MM.1S (cell line): ENCODE measurements at regions not wholly inside any gene's neighbourhood (a gene's known extent, or its start where the extent isn't known, plus 50 kb on each side); places are given as distances from the start of the nearest gene placed in this dataset.

Experiments
- EZH2 ChIP-seq: fragments of 300-600 bp; sonication (generic); optimal IDR thresholded peaks from 2 replicates; pipeline ENCODE3; 2017; ENCODE audit warnings: low read depth, mild to moderate bottlenecking, antibody characterized with exemption, low read length, mixed read lengths
- EZH2phosphoT487 ChIP-seq: fragments of 300-600 bp; sonication (generic); IDR thresholded peaks from 2 replicates; pipeline ENCODE4 v1.6.1; 2018; ENCODE audit warnings: antibody characterized with exemption, low read length
- TF ChIP-seq, protein P1 (sequence below): fragments of 300-600 bp; sonication (generic); IDR thresholded peaks from 2 replicates; pipeline ENCODE4 v1.5.1; 2016; ENCODE audit warnings: antibody characterized with exemption, low read length, mixed read lengths

DNA sequence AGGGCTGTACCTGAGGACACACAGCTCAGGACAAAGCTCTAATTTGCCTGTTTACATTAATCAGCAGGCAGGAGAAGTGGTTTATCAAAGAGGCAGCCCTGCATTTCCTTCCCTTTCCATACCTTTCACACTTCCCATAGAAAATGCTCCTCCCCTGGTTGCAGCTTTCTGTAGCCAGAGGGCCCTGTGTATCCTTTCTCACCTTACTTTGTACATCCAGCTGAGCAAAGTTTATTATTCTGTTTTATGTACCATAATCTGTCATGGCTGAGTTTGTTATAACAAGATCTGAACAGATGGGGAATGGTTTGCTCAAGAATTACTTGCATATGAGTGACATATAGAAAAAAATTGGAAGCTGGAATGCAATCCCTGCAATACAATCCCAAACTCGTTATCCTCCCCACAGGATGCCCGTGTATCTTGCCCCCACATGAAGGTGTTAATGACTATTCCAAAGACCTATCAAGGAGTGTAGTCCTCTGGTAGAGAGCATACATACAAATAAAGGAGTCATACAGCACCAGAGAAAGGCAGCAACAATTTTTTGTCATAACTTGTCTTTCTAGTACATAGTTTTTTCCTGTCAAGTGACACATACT, 1025.8 kb upstream of the KLHL29 start:
- no peak for TF ChIP-seq EZH2
- TF ChIP-seq, protein P1, sequence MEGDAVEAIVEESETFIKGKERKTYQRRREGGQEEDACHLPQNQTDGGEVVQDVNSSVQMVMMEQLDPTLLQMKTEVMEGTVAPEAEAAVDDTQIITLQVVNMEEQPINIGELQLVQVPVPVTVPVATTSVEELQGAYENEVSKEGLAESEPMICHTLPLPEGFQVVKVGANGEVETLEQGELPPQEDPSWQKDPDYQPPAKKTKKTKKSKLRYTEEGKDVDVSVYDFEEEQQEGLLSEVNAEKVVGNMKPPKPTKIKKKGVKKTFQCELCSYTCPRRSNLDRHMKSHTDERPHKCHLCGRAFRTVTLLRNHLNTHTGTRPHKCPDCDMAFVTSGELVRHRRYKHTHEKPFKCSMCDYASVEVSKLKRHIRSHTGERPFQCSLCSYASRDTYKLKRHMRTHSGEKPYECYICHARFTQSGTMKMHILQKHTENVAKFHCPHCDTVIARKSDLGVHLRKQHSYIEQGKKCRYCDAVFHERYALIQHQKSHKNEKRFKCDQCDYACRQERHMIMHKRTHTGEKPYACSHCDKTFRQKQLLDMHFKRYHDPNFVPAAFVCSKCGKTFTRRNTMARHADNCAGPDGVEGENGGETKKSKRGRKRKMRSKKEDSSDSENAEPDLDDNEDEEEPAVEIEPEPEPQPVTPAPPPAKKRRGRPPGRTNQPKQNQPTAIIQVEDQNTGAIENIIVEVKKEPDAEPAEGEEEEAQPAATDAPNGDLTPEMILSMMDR = no peak
- no peak for TF ChIP-seq EZH2phosphoT487
